ENCODE measurements at regions not wholly inside any gene's neighbourhood (a gene's known extent, or its start where the extent isn't known, plus 50 kb on each side); places are given as distances from the start of the nearest gene placed in this dataset.
"Not testable (repeated sequence)": the region's sequence is repeated elsewhere in the genome, so short reads cannot be mapped to it uniquely, and the experiment has no call there.

DNA sequence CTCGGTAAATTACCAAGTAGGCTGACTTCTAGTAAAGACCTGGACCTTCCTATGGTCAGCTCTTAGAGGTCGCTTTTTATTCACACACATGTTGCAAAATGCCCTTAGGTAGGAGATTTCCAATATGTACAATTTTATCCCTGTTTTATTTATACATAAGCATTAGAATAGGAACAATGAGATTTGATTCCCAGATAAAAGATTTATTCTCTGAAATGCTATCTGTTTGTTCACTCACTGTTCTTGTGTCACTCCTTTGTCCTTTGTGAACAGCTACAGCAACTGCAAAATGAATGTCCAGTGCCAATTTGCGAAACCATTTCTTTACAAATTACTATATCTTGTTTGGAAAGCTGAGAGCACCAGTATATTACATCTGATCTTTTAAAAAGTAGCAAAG is 991.5 kb upstream of the TYRP1 start:
- H3K36me3 ChIP-seq (ENCODE audit: control insufficient read depth, insufficient read depth, low read length): no peaks in the 10 kb centered on the region
- ATAC-seq (no peak), DNase-seq (ENCODE audit: low read depth, low spot score) (no peak)
- ChIA-PET POLR2A (no interaction called here), CTCF (no interaction called here)
- no peak overlapping the region for H3K4me3 ChIP-seq (ENCODE audit: low read depth in 2 of 2, low read length in 2 of 2)
- H3K27me3 ChIP-seq (ENCODE audit: control insufficient read depth, insufficient read depth, low read length): no peaks in the 10 kb centered on the region
- TF ChIP-seq POLR2AphosphoS5 (IDR thresholded peaks at IDR 0.05; ENCODE audit: low read depth, low read length): no peak
- TF ChIP-seq, protein P1, sequence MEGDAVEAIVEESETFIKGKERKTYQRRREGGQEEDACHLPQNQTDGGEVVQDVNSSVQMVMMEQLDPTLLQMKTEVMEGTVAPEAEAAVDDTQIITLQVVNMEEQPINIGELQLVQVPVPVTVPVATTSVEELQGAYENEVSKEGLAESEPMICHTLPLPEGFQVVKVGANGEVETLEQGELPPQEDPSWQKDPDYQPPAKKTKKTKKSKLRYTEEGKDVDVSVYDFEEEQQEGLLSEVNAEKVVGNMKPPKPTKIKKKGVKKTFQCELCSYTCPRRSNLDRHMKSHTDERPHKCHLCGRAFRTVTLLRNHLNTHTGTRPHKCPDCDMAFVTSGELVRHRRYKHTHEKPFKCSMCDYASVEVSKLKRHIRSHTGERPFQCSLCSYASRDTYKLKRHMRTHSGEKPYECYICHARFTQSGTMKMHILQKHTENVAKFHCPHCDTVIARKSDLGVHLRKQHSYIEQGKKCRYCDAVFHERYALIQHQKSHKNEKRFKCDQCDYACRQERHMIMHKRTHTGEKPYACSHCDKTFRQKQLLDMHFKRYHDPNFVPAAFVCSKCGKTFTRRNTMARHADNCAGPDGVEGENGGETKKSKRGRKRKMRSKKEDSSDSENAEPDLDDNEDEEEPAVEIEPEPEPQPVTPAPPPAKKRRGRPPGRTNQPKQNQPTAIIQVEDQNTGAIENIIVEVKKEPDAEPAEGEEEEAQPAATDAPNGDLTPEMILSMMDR (IDR thresholded peaks at IDR 0.05): no peak
- TF ChIP-seq SIN3A (IDR thresholded peaks at IDR 0.05; ENCODE audit: borderline replicate concordance, insufficient read depth, low read depth, low read length): no peak
- TF ChIP-seq TCF7L2 (IDR thresholded peaks at IDR 0.05; ENCODE audit: low read depth, low read length): no peak
- TF ChIP-seq, protein P2, sequence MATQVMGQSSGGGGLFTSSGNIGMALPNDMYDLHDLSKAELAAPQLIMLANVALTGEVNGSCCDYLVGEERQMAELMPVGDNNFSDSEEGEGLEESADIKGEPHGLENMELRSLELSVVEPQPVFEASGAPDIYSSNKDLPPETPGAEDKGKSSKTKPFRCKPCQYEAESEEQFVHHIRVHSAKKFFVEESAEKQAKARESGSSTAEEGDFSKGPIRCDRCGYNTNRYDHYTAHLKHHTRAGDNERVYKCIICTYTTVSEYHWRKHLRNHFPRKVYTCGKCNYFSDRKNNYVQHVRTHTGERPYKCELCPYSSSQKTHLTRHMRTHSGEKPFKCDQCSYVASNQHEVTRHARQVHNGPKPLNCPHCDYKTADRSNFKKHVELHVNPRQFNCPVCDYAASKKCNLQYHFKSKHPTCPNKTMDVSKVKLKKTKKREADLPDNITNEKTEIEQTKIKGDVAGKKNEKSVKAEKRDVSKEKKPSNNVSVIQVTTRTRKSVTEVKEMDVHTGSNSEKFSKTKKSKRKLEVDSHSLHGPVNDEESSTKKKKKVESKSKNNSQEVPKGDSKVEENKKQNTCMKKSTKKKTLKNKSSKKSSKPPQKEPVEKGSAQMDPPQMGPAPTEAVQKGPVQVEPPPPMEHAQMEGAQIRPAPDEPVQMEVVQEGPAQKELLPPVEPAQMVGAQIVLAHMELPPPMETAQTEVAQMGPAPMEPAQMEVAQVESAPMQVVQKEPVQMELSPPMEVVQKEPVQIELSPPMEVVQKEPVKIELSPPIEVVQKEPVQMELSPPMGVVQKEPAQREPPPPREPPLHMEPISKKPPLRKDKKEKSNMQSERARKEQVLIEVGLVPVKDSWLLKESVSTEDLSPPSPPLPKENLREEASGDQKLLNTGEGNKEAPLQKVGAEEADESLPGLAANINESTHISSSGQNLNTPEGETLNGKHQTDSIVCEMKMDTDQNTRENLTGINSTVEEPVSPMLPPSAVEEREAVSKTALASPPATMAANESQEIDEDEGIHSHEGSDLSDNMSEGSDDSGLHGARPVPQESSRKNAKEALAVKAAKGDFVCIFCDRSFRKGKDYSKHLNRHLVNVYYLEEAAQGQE (IDR thresholded peaks at IDR 0.05; ENCODE audit: insufficient read depth in 1 of 2, low read depth in 2 of 2, low read length in 1 of 2): no peak
- H3K4me1 ChIP-seq (ENCODE audit: control insufficient read depth, insufficient read depth, low read length): no peaks in the 10 kb centered on the region
- BruUV-seq (replicated peaks): no TSS peak
- intact Hi-C loops (cut with micrococcal nuclease; ENCODE audit: unreplicated experiment): no loop called here
- no peaks in the 10 kb centered on the region for H3K9me3 ChIP-seq (ENCODE audit: control insufficient read depth, insufficient read depth, low read depth, low read length)
- in situ Hi-C loops (cut with HindIII; ENCODE audit: low pct_unique_long_range_greater_than_20kb, low sequenced_read_pairs): no loop called here
- no peak overlapping the region for H3K27ac ChIP-seq (ENCODE audit: low read length)

DNA sequence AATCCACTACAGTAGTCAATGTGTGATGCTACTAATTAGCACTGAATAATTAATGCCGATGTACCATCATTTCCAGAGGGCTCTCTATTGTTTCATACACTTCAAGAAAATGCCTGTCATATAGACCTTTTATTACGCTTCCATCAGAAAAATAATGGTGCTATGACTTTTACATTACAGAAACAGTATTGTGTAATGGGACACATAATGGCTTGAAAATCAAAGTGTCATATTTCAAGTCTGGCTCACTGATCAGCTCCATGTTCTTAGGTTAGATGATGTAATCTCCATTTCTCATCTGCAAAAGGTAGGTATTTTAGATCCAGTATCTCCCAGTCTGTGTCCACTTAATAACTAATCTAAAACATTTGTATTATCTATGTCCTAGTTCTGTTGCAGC is 990.6 kb upstream of the TYRP1 start:
- no TSS peak for BruUV-seq (replicated peaks)
- intact Hi-C loops (cut with micrococcal nuclease; ENCODE audit: unreplicated experiment): no loop called here
- no peaks in the 10 kb centered on the region for H3K27me3 ChIP-seq (ENCODE audit: control insufficient read depth, insufficient read depth, low read length)
- H3K27ac ChIP-seq (ENCODE audit: low read length): no peak overlapping the region
- H3K4me3 ChIP-seq (ENCODE audit: low read depth in 2 of 2, low read length in 2 of 2): no peak overlapping the region
- no peaks in the 10 kb centered on the region for H3K36me3 ChIP-seq (ENCODE audit: control insufficient read depth, insufficient read depth, low read length)
- TF ChIP-seq POLR2AphosphoS5 (IDR thresholded peaks at IDR 0.05; ENCODE audit: low read depth, low read length) (no peak), SIN3A (IDR thresholded peaks at IDR 0.05; ENCODE audit: borderline replicate concordance, insufficient read depth, low read depth, low read length) (no peak), TCF7L2 (IDR thresholded peaks at IDR 0.05; ENCODE audit: low read depth, low read length) (no peak)
- TF ChIP-seq, protein P2 (IDR thresholded peaks at IDR 0.05; ENCODE audit: insufficient read depth in 1 of 2, low read depth in 2 of 2, low read length in 1 of 2): no peak
- TF ChIP-seq, protein P1 (IDR thresholded peaks at IDR 0.05): no peak
- no peaks in the 10 kb centered on the region for H3K9me3 ChIP-seq (ENCODE audit: control insufficient read depth, insufficient read depth, low read depth, low read length)
- ChIA-PET POLR2A (no interaction called here), CTCF (no interaction called here)
- ATAC-seq (no peak), DNase-seq (ENCODE audit: low read depth, low spot score) (no peak)
- in situ Hi-C loops (cut with HindIII; ENCODE audit: low pct_unique_long_range_greater_than_20kb, low sequenced_read_pairs): no loop called here
- H3K4me1 ChIP-seq (ENCODE audit: control insufficient read depth, insufficient read depth, low read length): no peaks in the 10 kb centered on the region

DNA sequence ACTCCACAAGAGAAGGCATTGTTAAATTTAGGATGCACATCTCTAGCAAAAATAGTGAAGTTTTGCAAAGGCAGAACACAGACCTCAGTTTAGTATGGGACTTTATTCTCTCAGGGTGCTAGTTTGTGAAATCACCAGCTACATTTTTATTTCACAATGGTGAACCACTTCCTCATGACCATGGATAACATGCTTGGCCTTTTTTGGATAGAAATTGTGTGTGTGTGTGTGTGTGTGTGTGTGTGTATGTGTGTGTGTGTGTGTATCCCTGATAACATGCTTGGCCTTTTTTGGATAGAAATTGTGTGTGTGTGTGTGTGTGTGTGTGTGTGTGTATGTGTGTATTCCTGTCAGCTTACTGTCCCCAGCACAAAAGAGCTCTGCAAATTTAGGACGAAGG is 989.0 kb upstream of the TYRP1 start:
- intact Hi-C loops (cut with micrococcal nuclease; ENCODE audit: unreplicated experiment); H3K4me3 ChIP-seq (ENCODE audit: low read depth in 2 of 2, low read length in 2 of 2); H3K27me3 ChIP-seq (ENCODE audit: control insufficient read depth, insufficient read depth, low read length); H3K4me1 ChIP-seq (ENCODE audit: control insufficient read depth, insufficient read depth, low read length); POLR2A ChIA-PET; ATAC-seq; H3K9me3 ChIP-seq (ENCODE audit: control insufficient read depth, insufficient read depth, low read depth, low read length); H3K36me3 ChIP-seq (ENCODE audit: control insufficient read depth, insufficient read depth, low read length); BruUV-seq (replicated peaks); DNase-seq (ENCODE audit: low read depth, low spot score); H3K27ac ChIP-seq (ENCODE audit: low read length); in situ Hi-C loops (cut with HindIII; ENCODE audit: low pct_unique_long_range_greater_than_20kb, low sequenced_read_pairs); CTCF ChIA-PET: not testable (repeated sequence)

All from Panc1 (cell line).